MCF 10A (cell line): ENCODE measurements at regions not wholly inside any gene's neighbourhood (a gene's known extent, or its start where the extent isn't known, plus 50 kb on each side); places are given as distances from the start of the nearest gene placed in this dataset.
A peak's percentile ranks its signal among the peaks of the same experiment; 100 is the strongest.
"Not testable (repeated sequence)": the region's sequence is repeated elsewhere in the genome, so short reads cannot be mapped to it uniquely, and the experiment has no call there.

Experiments used
- BruUV-seq: library from RNA; stranded (reverse); fragments of 400-500 nt; replicated peaks from 2 replicates; lab custom pipeline; 2021; lab: Mats Ljungman, UMichigan
- CTCF ChIA-PET: fragments of 300-600 bp; sonication (Branson Sonifier 250); formaldehyde crosslinking; extraction: SDS; loops from one replicate; lab custom pipeline; 2021; ENCODE audit warnings: antibody characterized with exemption, inconsistent platforms; lab: Yijun Ruan, JAX
- POLR2A ChIA-PET: fragments of 300-600, 350-650 bp; sonication (Branson Sonifier 250); formaldehyde crosslinking; extraction: SDS; loops from one replicate; lab custom pipeline; 2020; ENCODE audit warnings: antibody characterized with exemption, inconsistent platforms; lab: Yijun Ruan, JAX
- DNase-seq: peaks from one replicate; pipeline ENCODE4 v3.0.0-alpha.2; 2018; ENCODE audit not compliant: unreplicated experiment
- H3K27ac Mint-ChIP-seq: one replicate; pipeline ENCODE4 v1.8.0; 2022; ENCODE audit warnings: mild to moderate bottlenecking, low read depth, mixed read lengths; ENCODE audit not compliant: unreplicated experiment
- H3K27me3 Mint-ChIP-seq: one replicate; pipeline ENCODE4 v1.8.0; 2022; ENCODE audit warnings: mixed read lengths; ENCODE audit not compliant: insufficient read depth, unreplicated experiment
- H3K36me3 Mint-ChIP-seq: one replicate; pipeline ENCODE4 v1.8.0; 2022; ENCODE audit warnings: mild to moderate bottlenecking, moderate library complexity, mixed read lengths; ENCODE audit not compliant: insufficient read depth, unreplicated experiment
- H3K4me1 Mint-ChIP-seq: one replicate; pipeline ENCODE4 v1.8.0; 2022; ENCODE audit warnings: mixed read lengths; ENCODE audit not compliant: insufficient read depth, unreplicated experiment
- H3K4me3 Mint-ChIP-seq: one replicate; pipeline ENCODE4 v1.8.0; 2022; ENCODE audit warnings: mild to moderate bottlenecking, moderate library complexity, mixed read lengths; ENCODE audit not compliant: unreplicated experiment
- H3K9me3 Mint-ChIP-seq: one replicate; pipeline ENCODE4 v1.8.0; 2022; ENCODE audit warnings: mixed read lengths; ENCODE audit not compliant: unreplicated experiment
- CTCF ChIP-seq: fragments of 200-600 bp; IDR thresholded peaks from one replicate; pipeline ENCODE4 v1.8.0; 2022; ENCODE audit warnings: antibody characterized with exemption, mild to moderate bottlenecking; ENCODE audit not compliant: unreplicated experiment
- intact Hi-C: fragments of 100-400 bp; cut with micrococcal nuclease; formaldehyde crosslinking; loops from 2 replicates; pipeline ENCODE4 v1.14.1; 2022

- Mint-ChIP-seq H3K9me3 (peaks cover 16% of the 10 kb centered on the region), H3K4me1 (peaks cover 16% of the 10 kb centered on the region), H3K4me3 (peak overlapping the region; percentile 39), H3K27ac (peak overlapping the region; percentile 98), H3K27me3 (no peaks in the 10 kb centered on the region), H3K36me3 (no peaks in the 10 kb centered on the region)
- intact Hi-C loops, result no loop called here
- peak; percentile 73 for DNase-seq
- CTCF ChIA-PET, result interaction anchor here (0.6 to 1.5 kb wide), 3 partner anchors 28 to 365 kb away, joined by 3 to 5 read pairs (median 3); no protein-coding TSS in a partner anchor
- BruUV-seq, result TSS peak; percentile 93
- no peak for TF ChIP-seq CTCF
- POLR2A ChIA-PET, result interaction anchor here (0.7 to 1.4 kb wide), 2 partner anchors 28 to 35 kb away, joined by 3 to 4 read pairs; no protein-coding TSS in a partner anchor
These were observed 67.9 kb upstream of the SLC35C1 start for GRCh38 chr11:45737056-45737455.

- Mint-ChIP-seq H3K4me3 (no peak overlapping the region), H3K27ac (peak overlapping the region; percentile 98), H3K9me3 (peaks cover 16% of the 10 kb centered on the region), H3K36me3 (no peaks in the 10 kb centered on the region), H3K27me3 (no peaks in the 10 kb centered on the region), H3K4me1 (peaks cover 16% of the 10 kb centered on the region)
- intact Hi-C loops, result no loop called here
- DNase-seq, result peak; percentile 96
- BruUV-seq, result no TSS peak
- TF ChIP-seq CTCF, result no peak
- CTCF ChIA-PET, result interaction anchor here (0.6 to 1.5 kb wide), 2 partner anchors 35 to 82 kb away, joined by 3 to 5 read pairs; no protein-coding TSS in a partner anchor
- POLR2A ChIA-PET, result interaction anchor here (0.8 to 1.4 kb wide), 3 partner anchors 23 to 668 kb away, joined by 3 to 4 read pairs (median 3); no protein-coding TSS in a partner anchor
These were observed 68.5 kb upstream of the SLC35C1 start for GRCh38 chr11:45736424-45736823.

GRCh38 chr11:45733176-45733575 is 67.8 kb upstream of the CHST1 start:
- ChIA-PET CTCF (interaction anchor here (1.3 kb wide), 2 partner anchors 38 to 78 kb away, joined by 4 read pairs; no protein-coding TSS in a partner anchor), POLR2A (interaction anchor here (0.6 to 0.7 kb wide), 2 partner anchors 31 to 687 kb away, joined by 3 to 5 read pairs; no protein-coding TSS in a partner anchor)
- H3K4me1 Mint-ChIP-seq, result peaks cover 16% of the 10 kb centered on the region
- H3K27ac Mint-ChIP-seq, result no peak overlapping the region
- no peaks in the 10 kb centered on the region for H3K36me3 Mint-ChIP-seq
- intact Hi-C loops, result no loop called here
- no peak overlapping the region for H3K4me3 Mint-ChIP-seq
- DNase-seq, result no peak
- BruUV-seq, result no TSS peak
- H3K9me3 Mint-ChIP-seq, result peaks cover 16% of the 10 kb centered on the region
- no peaks in the 10 kb centered on the region for H3K27me3 Mint-ChIP-seq
- no peak for TF ChIP-seq CTCF

- peaks cover 2% of the 10 kb centered on the region for H3K27me3 Mint-ChIP-seq
- H3K36me3 Mint-ChIP-seq, result no peaks in the 10 kb centered on the region
- peaks cover 16% of the 10 kb centered on the region for H3K9me3 Mint-ChIP-seq
- DNase-seq, result no peak
- peaks cover 15% of the 10 kb centered on the region for H3K4me1 Mint-ChIP-seq
- H3K27ac Mint-ChIP-seq, result no peak overlapping the region
- ChIA-PET CTCF (no interaction called here), POLR2A (no interaction called here)
- intact Hi-C loops, result no loop called here
- no TSS peak for BruUV-seq
- no peak overlapping the region for H3K4me3 Mint-ChIP-seq
- no peak for TF ChIP-seq CTCF
These were observed 66.9 kb upstream of the CHST1 start for GRCh38 chr11:45732343-45732742.

- intact Hi-C loops, POLR2A ChIA-PET, H3K4me3 Mint-ChIP-seq, H3K27me3 Mint-ChIP-seq, H3K36me3 Mint-ChIP-seq, DNase-seq, H3K27ac Mint-ChIP-seq, H3K4me1 Mint-ChIP-seq, BruUV-seq: not testable (repeated sequence)
- CTCF ChIA-PET, result interaction anchor here (1.0 kb wide), 1 partner anchor 31 kb away, joined by 3 read pairs; no protein-coding TSS in a partner anchor
- H3K9me3 Mint-ChIP-seq, result peaks cover 13% of the 10 kb centered on the region
These were observed 65.7 kb upstream of the CHST1 start for GRCh38 chr11:45731171-45731570.
